Gastroesophageal sphincter (tissue), 4 donors: ENCODE measurements at regions not wholly inside any gene's neighbourhood (a gene's known extent, or its start where the extent isn't known, plus 50 kb on each side); places are given as distances from the start of the nearest gene placed in this dataset.

ENCODE experiments used
- ATAC-seq: fragments of 150-250 bp; one replicate; pipeline ENCODE4 v1.9.1; 2016; ENCODE audit warnings: mild to moderate bottlenecking, moderate library complexity
- H3K27ac ChIP-seq, 4 donors: fragments of 200-600 bp; sonication (generic) in 3 of 4; 1 replicate in 3 of 4; 2 replicates in 1 of 4; pipeline ENCODE4 v1.5.1; 2016 to 2019
- H3K27me3 ChIP-seq: fragments of 200-600 bp; sonication (generic); one replicate; pipeline ENCODE4 v1.5.1; 2019
- H3K36me3 ChIP-seq, 2 donors: fragments of 200-600 bp; sonication (generic); one replicate each; pipeline ENCODE4 v1.5.1; 2019; ENCODE audit warnings: control low read depth in 1 of 2
- H3K4me1 ChIP-seq, 3 donors: fragments of 200-600 bp; sonication (generic); 1 replicate in 2 of 3; 2 replicates in 1 of 3; pipeline ENCODE4 v1.5.1; 2016 to 2019; ENCODE audit warnings: control low read depth in 2 of 3
- H3K4me3 ChIP-seq, 2 donors: fragments of 200-600 bp; sonication (generic); one replicate each; pipeline ENCODE4 v1.5.1; 2019; ENCODE audit warnings: mild to moderate bottlenecking in 1 of 2, moderate library complexity in 1 of 2
- H3K9me3 ChIP-seq, 3 donors: fragments of 200-600 bp; sonication (generic); one replicate each; pipeline ENCODE4 v1.5.1; 2017 to 2019; ENCODE audit warnings: control low read depth in 2 of 3
- CTCF ChIP-seq, 4 experiments: fragments of 200-600 bp in 2 of 4; fragments of 450-650 bp in 2 of 4; sonication (generic) in 1 of 4; IDR thresholded peaks; one replicate each; pipeline ENCODE4 v1.5.1; 2017 to 2019; ENCODE audit warnings: antibody characterized with exemption in 4 of 4, mild to moderate bottlenecking in 2 of 4, moderate library complexity in 2 of 4
- EP300 ChIP-seq: sonication (generic); formaldehyde crosslinking; IDR thresholded peaks from one replicate; pipeline ENCODE4 v1.6.1; 2017; ENCODE audit warnings: antibody characterized with exemption, mild to moderate bottlenecking
- POLR2A ChIP-seq, 2 donors: fragments of 450-650 bp; IDR thresholded peaks; one replicate each; pipeline ENCODE4 v1.6.1; 2017; ENCODE audit warnings: antibody characterized with exemption in 2 of 2, mild to moderate bottlenecking in 2 of 2, moderate library complexity in 1 of 2
- POLR2AphosphoS5 ChIP-seq: sonication (generic); formaldehyde crosslinking; IDR thresholded peaks from one replicate; pipeline ENCODE4 v1.6.1; 2017; ENCODE audit warnings: antibody characterized with exemption
- WGBS, 2 donors: methylation state at CpG; one replicate each; pipeline ENCODE4 v1.1.5; 2018; ENCODE audit warnings: low coverage in 1 of 2; 5-methylcytosine and 5-hydroxymethylcytosine counted together

GRCh38 chr3:107117922-107118536, 259.2 kb upstream of the CCDC54 start:
- no peaks in the 10 kb centered on the region for H3K27me3 ChIP-seq
- no peak overlapping the region for H3K4me3 ChIP-seq
- no peak for TF ChIP-seq POLR2AphosphoS5
- TF ChIP-seq POLR2A (IDR thresholded peaks at IDR 0.05): no peak
- peak in 3 of 4 experiments; percentile 11 to 39 (median 26) for TF ChIP-seq CTCF (IDR thresholded peaks at IDR 0.05)
- no peaks in the 10 kb centered on the region for H3K9me3 ChIP-seq
- H3K36me3 ChIP-seq: no peaks in the 10 kb centered on the region
- H3K4me1 ChIP-seq: peaks cover 0 to 16% (median 0%) of the 10 kb centered on the region in 3 donors
- WGBS, 2 donors: 15 to 39% methylated on average over 6 to 10 of the region's 10 CpGs
- no peak overlapping the region for H3K27ac ChIP-seq
- ATAC-seq: peak; percentile 46

- TF ChIP-seq POLR2AphosphoS5: no peak
- TF ChIP-seq EP300: no peak
- TF ChIP-seq POLR2A (IDR thresholded peaks at IDR 0.05): no peak
- TF ChIP-seq CTCF (IDR thresholded peaks at IDR 0.05): no peak
- peak; percentile 75 for ATAC-seq
- WGBS, 2 donors: 29 to 36% methylated on average over 1 of the region's 1 CpG
- Histone ChIP-seq H3K27ac (no peak overlapping the region), H3K9me3 (no peaks in the 10 kb centered on the region), H3K4me3 (no peak overlapping the region), H3K27me3 (no peaks in the 10 kb centered on the region), H3K4me1 (no peaks in the 10 kb centered on the region), H3K36me3 (no peaks in the 10 kb centered on the region)
These were observed 252.4 kb upstream of the CCDC54 start for GRCh38 chr3:107124885-107125284.

GRCh38 chr3:107128946-107129345, 248.3 kb upstream of the CCDC54 start:
- no peaks in the 10 kb centered on the region for H3K27me3 ChIP-seq
- 17 to 19% methylated on average over 3 of the region's 3 CpGs for WGBS, 2 donors
- no peak overlapping the region for H3K27ac ChIP-seq
- no peak overlapping the region for H3K4me3 ChIP-seq
- H3K36me3 ChIP-seq: no peaks in the 10 kb centered on the region
- TF ChIP-seq EP300 (no peak), POLR2AphosphoS5 (no peak), POLR2A (IDR thresholded peaks at IDR 0.05) (no peak)
- no peak for ATAC-seq
- H3K4me1 ChIP-seq: no peaks in the 10 kb centered on the region
- H3K9me3 ChIP-seq: no peaks in the 10 kb centered on the region

GRCh38 chr3:107130089-107130700, 247.0 kb upstream of the CCDC54 start:
- Histone ChIP-seq H3K4me3 (no peak overlapping the region), H3K27ac (no peak overlapping the region), H3K4me1 (no peaks in the 10 kb centered on the region), H3K9me3 (no peaks in the 10 kb centered on the region), H3K27me3 (no peaks in the 10 kb centered on the region), H3K36me3 (no peaks in the 10 kb centered on the region)
- TF ChIP-seq POLR2A (IDR thresholded peaks at IDR 0.05) (no peak), CTCF (IDR thresholded peaks at IDR 0.05) (no peak), POLR2AphosphoS5 (no peak), EP300 (no peak)
- 84 to 95% methylated on average over 6 of the region's 6 CpGs for WGBS, 2 donors
- peak; percentile 13 for ATAC-seq

- no peak overlapping the region for H3K27ac ChIP-seq
- no peak overlapping the region for H3K4me3 ChIP-seq
- H3K4me1 ChIP-seq: no peaks in the 10 kb centered on the region
- H3K27me3 ChIP-seq: no peaks in the 10 kb centered on the region
- no peaks in the 10 kb centered on the region for H3K36me3 ChIP-seq
- ATAC-seq: no peak
- H3K9me3 ChIP-seq: no peaks in the 10 kb centered on the region
- no peak for TF ChIP-seq CTCF (IDR thresholded peaks at IDR 0.05)
- TF ChIP-seq POLR2AphosphoS5: no peak
- TF ChIP-seq POLR2A (IDR thresholded peaks at IDR 0.05): no peak
- TF ChIP-seq EP300: no peak
- 92 to 97% methylated on average over 6 of the region's 11 CpGs for whole genome bisulfite sequencing, 2 donors
These were observed 244.6 kb upstream of the CCDC54 start for GRCh38 chr3:107132674-107133073.
